Astrocyte (in vitro differentiated cells and primary cell): ENCODE measurements at regions not wholly inside any gene's neighbourhood (a gene's known extent, or its start where the extent isn't known, plus 50 kb on each side); places are given as distances from the start of the nearest gene placed in this dataset.

Source experiments
- DNase-seq: peaks from one replicate; pipeline ENCODE4 v3.0.0-alpha.2; 2010; ENCODE audit warnings: low read depth
- FAIRE-seq: peaks from 2 replicates; lab custom pipeline; 2011; peaks lifted over from hg19 to GRCh38; lab: Jason Lieb, UNC
- H2AFZ ChIP-seq: 2 replicates; pipeline ENCODE4 v1.6.0; 2012; ENCODE audit warnings: low read depth, low read length, inconsistent platforms
- H3K27ac ChIP-seq: 2 replicates; pipeline ENCODE4 v1.5.1; 2011; ENCODE audit warnings: low read depth, low read length, inconsistent platforms
- H3K27me3 ChIP-seq: 2 replicates; pipeline ENCODE4 v1.6.0; 2011; ENCODE audit warnings: low read length, inconsistent platforms; ENCODE audit not compliant: insufficient read depth
- H3K36me3 ChIP-seq: 2 replicates; pipeline ENCODE4 v1.5.1; 2011; ENCODE audit warnings: low read length, inconsistent platforms; ENCODE audit not compliant: insufficient read depth
- H3K4me1 ChIP-seq: 2 replicates; pipeline ENCODE4 v1.5.1; 2011; ENCODE audit warnings: low read length, inconsistent platforms; ENCODE audit not compliant: insufficient read depth
- H3K4me2 ChIP-seq: 2 replicates; pipeline ENCODE4 v1.6.0; 2012; ENCODE audit warnings: low read length, inconsistent platforms
- H3K4me3 ChIP-seq: 2 replicates; pipeline ENCODE4 v1.5.1; 2011; ENCODE audit warnings: low read depth, mild to moderate bottlenecking, low read length, inconsistent platforms; ENCODE audit not compliant: insufficient read depth
- H3K79me2 ChIP-seq: 2 replicates; pipeline ENCODE4 v1.6.0; 2012; ENCODE audit warnings: mild to moderate bottlenecking, low read length, inconsistent platforms; ENCODE audit not compliant: insufficient read depth
- H3K9ac ChIP-seq: 2 replicates; pipeline ENCODE4 v1.6.0; 2012; ENCODE audit warnings: mild to moderate bottlenecking, low read length, inconsistent platforms
- H3K9me3 ChIP-seq: 2 replicates; pipeline ENCODE4 v1.5.1; 2012; ENCODE audit warnings: low read depth, mild to moderate bottlenecking, low read length, inconsistent platforms; ENCODE audit not compliant: insufficient read depth
- H4K20me1 ChIP-seq: 2 replicates; pipeline ENCODE4 v1.6.0; 2012; ENCODE audit warnings: low read length, inconsistent platforms; ENCODE audit not compliant: insufficient read depth
- H3K27ac Mint-ChIP-seq: one replicate; pipeline ENCODE4 v1.8.0; 2021; ENCODE audit warnings: mild to moderate bottlenecking, mixed read lengths; ENCODE audit not compliant: unreplicated experiment
- H3K27me3 Mint-ChIP-seq: one replicate; pipeline ENCODE4 v1.8.0; 2021; ENCODE audit warnings: low read depth, mixed read lengths; ENCODE audit not compliant: unreplicated experiment
- H3K36me3 Mint-ChIP-seq: one replicate; pipeline ENCODE4 v1.8.0; 2021; ENCODE audit warnings: low read depth, mixed read lengths; ENCODE audit not compliant: unreplicated experiment
- H3K4me1 Mint-ChIP-seq: one replicate; pipeline ENCODE4 v1.8.0; 2021; ENCODE audit warnings: low read depth, mixed read lengths; ENCODE audit not compliant: unreplicated experiment
- H3K4me3 Mint-ChIP-seq: one replicate; pipeline ENCODE4 v1.8.0; 2021; ENCODE audit warnings: mild to moderate bottlenecking, moderate library complexity, mixed read lengths; ENCODE audit not compliant: unreplicated experiment
- H3K9me3 Mint-ChIP-seq: one replicate; pipeline ENCODE4 v1.8.0; 2021; ENCODE audit warnings: mild to moderate bottlenecking, mixed read lengths; ENCODE audit not compliant: unreplicated experiment
- EZH2 ChIP-seq: IDR thresholded peaks from 2 replicates; pipeline ENCODE4 v1.6.1; 2012; ENCODE audit warnings: mild to moderate bottlenecking, low read length, inconsistent platforms; ENCODE audit not compliant: insufficient read depth
- TF ChIP-seq, protein P1 (sequence below): IDR thresholded peaks from 2 replicates; pipeline ENCODE4 v1.5.1; 2011; ENCODE audit warnings: low read depth, mild to moderate bottlenecking, inconsistent platforms, low read length, moderate library complexity; ENCODE audit not compliant: insufficient read depth

DNA sequence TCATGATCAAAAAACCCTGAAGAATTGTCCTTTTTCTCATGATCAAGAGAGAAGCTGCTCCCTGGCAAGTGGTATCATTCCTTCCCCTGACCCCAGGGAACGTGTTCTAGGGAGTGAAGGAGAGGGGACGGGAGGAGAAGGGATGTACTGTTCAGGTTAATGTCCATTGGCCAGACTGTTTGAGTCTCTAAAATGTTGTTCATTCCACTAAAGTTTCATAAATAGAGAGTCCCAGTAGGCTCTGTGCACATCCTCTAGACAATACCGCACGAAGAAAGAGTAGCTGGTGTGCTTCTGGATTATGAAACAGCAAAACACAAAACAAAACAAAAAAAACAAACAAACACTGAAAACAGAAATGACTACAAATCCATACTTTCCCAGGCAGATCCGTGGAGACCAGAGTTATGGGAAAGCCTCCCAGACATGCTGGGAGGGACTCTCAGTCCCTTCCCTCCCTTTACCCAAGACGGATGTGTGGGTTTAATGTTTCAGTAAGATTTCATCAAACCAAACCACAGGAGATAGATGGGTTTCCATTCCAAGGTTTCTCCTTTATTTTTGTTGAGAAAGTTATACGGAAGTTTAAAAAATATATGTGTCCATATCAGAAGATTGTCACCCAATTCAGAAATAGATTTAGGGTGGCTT, 66.5 kb upstream of the TNS3 start:
- H3K27me3 ChIP-seq, result no peaks in the 10 kb centered on the region
- peaks cover 17% of the 10 kb centered on the region for H3K4me1 ChIP-seq
- TF ChIP-seq, protein P1, sequence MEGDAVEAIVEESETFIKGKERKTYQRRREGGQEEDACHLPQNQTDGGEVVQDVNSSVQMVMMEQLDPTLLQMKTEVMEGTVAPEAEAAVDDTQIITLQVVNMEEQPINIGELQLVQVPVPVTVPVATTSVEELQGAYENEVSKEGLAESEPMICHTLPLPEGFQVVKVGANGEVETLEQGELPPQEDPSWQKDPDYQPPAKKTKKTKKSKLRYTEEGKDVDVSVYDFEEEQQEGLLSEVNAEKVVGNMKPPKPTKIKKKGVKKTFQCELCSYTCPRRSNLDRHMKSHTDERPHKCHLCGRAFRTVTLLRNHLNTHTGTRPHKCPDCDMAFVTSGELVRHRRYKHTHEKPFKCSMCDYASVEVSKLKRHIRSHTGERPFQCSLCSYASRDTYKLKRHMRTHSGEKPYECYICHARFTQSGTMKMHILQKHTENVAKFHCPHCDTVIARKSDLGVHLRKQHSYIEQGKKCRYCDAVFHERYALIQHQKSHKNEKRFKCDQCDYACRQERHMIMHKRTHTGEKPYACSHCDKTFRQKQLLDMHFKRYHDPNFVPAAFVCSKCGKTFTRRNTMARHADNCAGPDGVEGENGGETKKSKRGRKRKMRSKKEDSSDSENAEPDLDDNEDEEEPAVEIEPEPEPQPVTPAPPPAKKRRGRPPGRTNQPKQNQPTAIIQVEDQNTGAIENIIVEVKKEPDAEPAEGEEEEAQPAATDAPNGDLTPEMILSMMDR, result no peak
- TF ChIP-seq EZH2, result no peak
- DNase-seq, result peak; percentile 94
- H3K9me3 ChIP-seq, result no peaks in the 10 kb centered on the region
- Mint-ChIP-seq H3K27me3 (no peaks in the 10 kb centered on the region), H3K4me1 (peaks cover 16% of the 10 kb centered on the region), H3K4me3 (no peak overlapping the region), H3K27ac (peak overlapping the region; percentile 48), H3K36me3 (no peaks in the 10 kb centered on the region), H3K9me3 (peaks cover 9% of the 10 kb centered on the region)
- H3K9ac ChIP-seq, result peak overlapping the region; percentile 58
- no peaks in the 10 kb centered on the region for H3K36me3 ChIP-seq
- H3K79me2 ChIP-seq, result no peaks in the 10 kb centered on the region
- H3K4me2 ChIP-seq, result no peak overlapping the region
- no peak overlapping the region for H2AFZ ChIP-seq
- no peak for FAIRE-seq
- H3K4me3 ChIP-seq, result no peak overlapping the region
- no peaks in the 10 kb centered on the region for H4K20me1 ChIP-seq
- peak overlapping the region; percentile 30 for H3K27ac ChIP-seq

DNA sequence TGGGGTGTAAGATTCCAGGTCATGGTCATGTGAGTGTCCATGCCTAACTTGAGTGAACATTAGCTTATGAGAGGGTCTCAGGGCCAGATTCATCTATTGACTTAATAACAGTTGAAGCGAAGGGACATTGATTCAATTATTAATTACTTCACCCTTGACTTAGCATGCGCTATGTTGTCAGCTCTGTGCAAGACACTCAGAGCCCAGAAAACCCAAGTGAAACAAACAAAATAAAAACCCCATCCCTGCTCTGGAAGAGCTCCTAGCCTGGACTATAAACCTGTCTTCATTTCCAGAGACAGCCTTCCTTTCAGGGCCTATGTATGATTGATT, 66.0 kb upstream of the TNS3 start:
- Histone ChIP-seq H3K27me3 (no peaks in the 10 kb centered on the region), H4K20me1 (no peaks in the 10 kb centered on the region), H3K27ac (peak overlapping the region; percentile 30), H3K9ac (peak overlapping the region; percentile 58), H3K4me3 (no peak overlapping the region), H3K36me3 (no peaks in the 10 kb centered on the region), H3K4me2 (no peak overlapping the region), H3K9me3 (no peaks in the 10 kb centered on the region), H3K4me1 (peaks cover 16% of the 10 kb centered on the region), H2AFZ (no peak overlapping the region), H3K79me2 (no peaks in the 10 kb centered on the region)
- Mint-ChIP-seq H3K4me1 (peaks cover 13% of the 10 kb centered on the region), H3K27me3 (no peaks in the 10 kb centered on the region), H3K4me3 (no peak overlapping the region), H3K9me3 (peaks cover 9% of the 10 kb centered on the region), H3K36me3 (no peaks in the 10 kb centered on the region), H3K27ac (no peak overlapping the region)
- DNase-seq (no peak), FAIRE-seq (no peak)
- TF ChIP-seq, protein P1, result no peak
- TF ChIP-seq EZH2, result no peak

DNA sequence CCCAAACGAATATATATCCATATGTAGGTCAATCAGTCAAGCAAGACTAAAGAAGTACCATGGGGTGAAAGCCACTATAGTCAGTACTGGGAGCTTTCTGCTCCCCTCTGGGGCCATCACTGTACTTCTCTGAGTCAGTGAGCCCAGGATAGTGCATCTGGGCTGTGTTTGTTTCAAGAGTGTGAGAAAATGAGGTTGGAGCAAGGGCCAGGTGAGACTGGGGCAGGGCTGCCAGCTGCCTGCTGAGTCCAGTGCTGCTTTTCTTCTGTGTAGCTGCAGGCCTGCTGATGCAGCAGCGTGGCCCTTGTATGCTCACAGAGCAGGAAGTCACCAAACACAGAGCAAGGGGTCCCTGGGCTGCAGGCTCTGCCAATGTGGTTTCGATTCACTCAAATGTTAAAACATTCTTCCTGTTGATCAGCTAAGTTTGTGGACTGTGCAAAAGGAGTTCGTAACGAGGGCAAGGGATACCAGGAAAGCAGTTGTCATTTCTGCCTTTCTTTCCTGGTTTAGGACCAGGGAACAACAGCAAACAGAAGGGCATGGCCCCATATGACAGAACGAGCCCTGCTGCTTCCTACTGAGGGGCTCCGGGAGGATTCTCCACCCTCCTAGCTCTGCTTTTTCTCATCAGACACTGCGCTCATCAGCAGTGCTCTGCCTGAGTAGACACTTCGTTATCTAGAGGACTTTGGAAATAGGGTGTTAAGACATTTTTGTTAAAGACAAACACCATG, 65.4 kb upstream of the TNS3 start:
- H3K4me3 Mint-ChIP-seq, result no peak overlapping the region
- Histone ChIP-seq H3K4me2 (no peak overlapping the region), H3K27ac (no peak overlapping the region), H3K4me1 (peaks cover 16% of the 10 kb centered on the region), H3K4me3 (no peak overlapping the region), H3K27me3 (no peaks in the 10 kb centered on the region), H3K79me2 (no peaks in the 10 kb centered on the region), H3K9me3 (no peaks in the 10 kb centered on the region), H3K36me3 (no peaks in the 10 kb centered on the region), H3K9ac (no peak overlapping the region), H4K20me1 (no peaks in the 10 kb centered on the region), H2AFZ (no peak overlapping the region)
- peaks cover 8% of the 10 kb centered on the region for H3K4me1 Mint-ChIP-seq
- DNase-seq (no peak), FAIRE-seq (no peak)
- TF ChIP-seq, protein P1, result no peak
- no peak for TF ChIP-seq EZH2
- H3K9me3 Mint-ChIP-seq, result peaks cover 9% of the 10 kb centered on the region
- H3K27ac Mint-ChIP-seq, result no peak overlapping the region
- H3K36me3 Mint-ChIP-seq, result no peaks in the 10 kb centered on the region
- no peaks in the 10 kb centered on the region for H3K27me3 Mint-ChIP-seq
